ENCODE measurements at regions not wholly inside any gene's neighbourhood (a gene's known extent, or its start where the extent isn't known, plus 50 kb on each side); places are given as distances from the start of the nearest gene placed in this dataset.

DNA sequence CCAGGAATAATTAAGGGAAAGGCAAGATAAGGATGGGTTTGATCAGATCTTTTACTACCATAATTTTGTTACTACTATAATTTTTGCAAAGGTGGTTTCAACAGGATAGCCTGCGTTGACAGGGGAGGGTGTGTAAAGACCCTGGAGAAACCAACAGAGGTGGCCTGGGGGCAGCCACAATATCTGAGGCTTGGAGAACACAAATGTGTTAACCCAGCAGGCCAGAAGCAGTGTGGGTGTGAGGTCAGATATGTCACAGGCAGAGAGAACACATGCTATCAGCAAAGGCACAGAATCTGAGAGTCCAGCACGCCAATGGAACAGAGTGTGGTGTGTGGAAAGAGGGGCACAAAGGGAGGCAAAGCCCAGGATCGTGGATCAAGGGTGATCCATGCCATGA, 399.4 kb upstream of the TRIB2 start:
- Mint-ChIP-seq H3K36me3 (ENCODE audit: low read depth) (no peaks in the 10 kb centered on the region), H3K27me3 (no peaks in the 10 kb centered on the region), H3K4me3 (no peak overlapping the region), H3K9me3 (no peaks in the 10 kb centered on the region), H3K27ac (no peak overlapping the region), H3K4me1 (ENCODE audit: low read depth) (peaks cover 13% of the 10 kb centered on the region)
- POLR2A ChIA-PET = interaction anchor here (1.1 kb wide), 1 partner anchor 11 kb away, joined by 3 read pairs; no protein-coding TSS in a partner anchor
- TF ChIP-seq, protein P1, sequence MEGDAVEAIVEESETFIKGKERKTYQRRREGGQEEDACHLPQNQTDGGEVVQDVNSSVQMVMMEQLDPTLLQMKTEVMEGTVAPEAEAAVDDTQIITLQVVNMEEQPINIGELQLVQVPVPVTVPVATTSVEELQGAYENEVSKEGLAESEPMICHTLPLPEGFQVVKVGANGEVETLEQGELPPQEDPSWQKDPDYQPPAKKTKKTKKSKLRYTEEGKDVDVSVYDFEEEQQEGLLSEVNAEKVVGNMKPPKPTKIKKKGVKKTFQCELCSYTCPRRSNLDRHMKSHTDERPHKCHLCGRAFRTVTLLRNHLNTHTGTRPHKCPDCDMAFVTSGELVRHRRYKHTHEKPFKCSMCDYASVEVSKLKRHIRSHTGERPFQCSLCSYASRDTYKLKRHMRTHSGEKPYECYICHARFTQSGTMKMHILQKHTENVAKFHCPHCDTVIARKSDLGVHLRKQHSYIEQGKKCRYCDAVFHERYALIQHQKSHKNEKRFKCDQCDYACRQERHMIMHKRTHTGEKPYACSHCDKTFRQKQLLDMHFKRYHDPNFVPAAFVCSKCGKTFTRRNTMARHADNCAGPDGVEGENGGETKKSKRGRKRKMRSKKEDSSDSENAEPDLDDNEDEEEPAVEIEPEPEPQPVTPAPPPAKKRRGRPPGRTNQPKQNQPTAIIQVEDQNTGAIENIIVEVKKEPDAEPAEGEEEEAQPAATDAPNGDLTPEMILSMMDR (IDR thresholded peaks at IDR 0.05) = no peak
- CTCF ChIA-PET = no interaction called here
- intact Hi-C loops (cut with micrococcal nuclease) = no loop called here
- no peak for DNase-seq
- ATAC-seq = no peak

DNA sequence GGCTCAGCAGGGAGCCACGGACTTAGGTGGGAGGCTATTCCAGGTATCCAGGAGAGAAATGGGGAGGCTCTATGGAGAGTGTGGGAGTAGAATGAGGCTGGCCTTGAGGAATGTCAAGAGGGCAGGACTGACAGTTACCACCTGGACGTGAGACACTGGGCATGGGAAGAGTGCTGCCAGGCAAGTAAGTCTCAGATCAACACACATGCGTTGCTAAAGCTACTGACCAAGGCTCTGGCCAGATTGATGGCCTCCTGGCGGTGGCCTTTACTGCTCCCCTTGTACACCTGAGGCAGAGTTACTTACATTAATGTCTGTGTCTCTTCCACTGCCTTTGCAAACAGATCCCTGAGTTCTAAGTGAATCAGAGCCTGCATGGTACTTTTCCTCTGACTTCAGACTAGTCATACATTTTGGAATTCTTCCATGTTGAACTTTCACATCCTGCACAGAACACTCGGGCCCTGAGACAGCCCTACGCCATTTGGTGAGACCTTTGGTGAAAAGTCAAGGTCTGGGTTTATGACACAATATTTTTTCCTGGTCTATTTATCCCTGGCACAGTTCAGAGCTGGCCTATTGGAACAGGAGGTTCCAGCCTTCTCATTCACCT, 398.8 kb upstream of the TRIB2 start:
- no peak overlapping the region for H3K4me3 Mint-ChIP-seq
- DNase-seq (no peak), ATAC-seq (no peak)
- no peak overlapping the region for H3K27ac Mint-ChIP-seq
- peaks cover 13% of the 10 kb centered on the region for H3K4me1 Mint-ChIP-seq (ENCODE audit: low read depth)
- H3K27me3 Mint-ChIP-seq = no peaks in the 10 kb centered on the region
- intact Hi-C loops (cut with micrococcal nuclease) = no loop called here
- H3K9me3 Mint-ChIP-seq = no peaks in the 10 kb centered on the region
- TF ChIP-seq, protein P1 (IDR thresholded peaks at IDR 0.05) = no peak
- CTCF ChIA-PET = interaction anchor here (2.4 kb wide), 1 partner anchor 12 kb away, joined by 10 read pairs; no protein-coding TSS in a partner anchor
- no peaks in the 10 kb centered on the region for H3K36me3 Mint-ChIP-seq (ENCODE audit: low read depth)
- POLR2A ChIA-PET = no interaction called here

DNA sequence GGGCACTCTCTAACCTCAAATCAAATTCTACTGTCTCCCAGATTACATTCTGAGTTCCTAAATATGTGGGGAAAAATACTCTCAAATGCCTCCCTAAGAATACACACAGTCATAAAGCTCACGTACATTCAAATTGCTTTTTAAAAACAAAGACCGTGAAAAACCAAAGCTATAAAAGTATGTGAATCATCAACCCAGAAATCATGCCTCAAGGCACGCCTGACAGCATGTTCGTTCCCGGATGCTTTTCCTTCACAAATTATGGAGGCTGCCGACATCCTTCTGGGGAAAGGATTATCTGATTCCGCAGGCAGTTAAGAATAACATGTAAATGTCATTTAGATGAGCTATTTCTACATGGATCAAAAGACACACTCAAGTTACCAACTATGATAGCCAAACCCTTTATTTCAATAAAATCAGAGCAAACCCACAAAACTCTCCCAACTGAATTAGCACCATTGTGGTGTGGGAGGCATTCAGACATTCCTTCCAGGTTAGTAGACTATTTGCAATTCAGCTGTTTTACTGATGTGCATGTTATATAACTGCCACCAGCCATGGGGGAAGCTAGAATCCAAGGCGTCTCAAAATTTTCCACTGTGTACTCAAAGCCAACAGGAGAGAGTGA, 398.2 kb upstream of the TRIB2 start:
- no peak for DNase-seq
- H3K4me1 Mint-ChIP-seq (ENCODE audit: low read depth) = peaks cover 10% of the 10 kb centered on the region
- H3K27me3 Mint-ChIP-seq = no peaks in the 10 kb centered on the region
- no peak overlapping the region for H3K27ac Mint-ChIP-seq
- H3K9me3 Mint-ChIP-seq = no peaks in the 10 kb centered on the region
- ChIA-PET CTCF (interaction anchor here (0.8 to 2.4 kb wide), 2 partner anchors 11 to 13 kb away, joined by 4 to 10 read pairs; no protein-coding TSS in a partner anchor), POLR2A (no interaction called here)
- H3K36me3 Mint-ChIP-seq (ENCODE audit: low read depth) = no peaks in the 10 kb centered on the region
- no peak overlapping the region for H3K4me3 Mint-ChIP-seq
- TF ChIP-seq, protein P1 (IDR thresholded peaks at IDR 0.05) = no peak
- ATAC-seq = no peak
- intact Hi-C loops (cut with micrococcal nuclease) = no loop called here

DNA sequence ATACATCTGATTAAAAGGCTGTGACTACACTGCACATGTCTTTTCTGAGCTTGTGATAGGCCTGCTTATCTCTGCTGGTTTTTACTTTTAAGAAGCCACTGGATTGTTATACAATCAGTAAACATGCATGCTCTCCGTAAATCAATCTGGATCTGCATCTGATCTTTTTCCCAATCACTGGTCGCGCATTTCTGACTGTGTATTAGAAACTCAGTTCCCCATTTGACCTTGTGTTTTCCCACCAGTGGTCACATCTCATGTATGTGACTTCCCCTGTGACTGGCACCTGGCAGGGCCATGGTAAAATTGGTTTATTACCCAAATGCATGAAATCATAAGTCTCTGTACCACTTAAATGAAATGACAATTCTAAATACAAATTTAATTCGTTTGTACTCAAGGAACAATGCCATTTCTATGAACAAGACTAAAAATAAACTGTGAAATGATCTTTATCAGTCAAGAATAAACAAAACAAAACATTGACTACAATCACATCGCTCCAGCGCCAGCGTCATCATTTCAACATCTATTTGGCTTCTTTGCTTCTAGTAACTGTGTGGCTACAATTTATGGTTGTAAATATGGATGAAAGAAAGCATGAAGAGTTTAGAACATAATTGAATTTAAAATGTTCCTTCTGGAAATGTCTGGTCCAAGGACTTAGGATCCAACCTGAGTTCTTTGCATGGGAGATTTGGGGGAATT, 396.6 kb upstream of the TRIB2 start:
- intact Hi-C loops (cut with micrococcal nuclease) = no loop called here
- no peak overlapping the region for H3K27ac Mint-ChIP-seq
- H3K36me3 Mint-ChIP-seq (ENCODE audit: low read depth) = no peaks in the 10 kb centered on the region
- ChIA-PET POLR2A (no interaction called here), CTCF (interaction anchor here (2.4 kb wide), 1 partner anchor 15 kb away, joined by 10 read pairs; no protein-coding TSS in a partner anchor)
- H3K9me3 Mint-ChIP-seq = no peaks in the 10 kb centered on the region
- ATAC-seq (no peak), DNase-seq (no peak)
- TF ChIP-seq, protein P1 (IDR thresholded peaks at IDR 0.05) = no peak
- no peaks in the 10 kb centered on the region for H3K4me1 Mint-ChIP-seq (ENCODE audit: low read depth)
- no peak overlapping the region for H3K4me3 Mint-ChIP-seq
- no peaks in the 10 kb centered on the region for H3K27me3 Mint-ChIP-seq

All from activated CD8-positive, alpha-beta T cell treated with anti-CD3 and anti-CD28 coated beads for 36 hours (primary cell).